Activated CD8-positive, alpha-beta T cell treated with anti-CD3 and anti-CD28 coated beads for 36 hours (primary cell): ENCODE measurements at regions not wholly inside any gene's neighbourhood (a gene's known extent, or its start where the extent isn't known, plus 50 kb on each side); places are given as distances from the start of the nearest gene placed in this dataset.

Experiments
- ATAC-seq: fragments of 200-7000 bp; cut with Tn5 transposase; one replicate; pipeline ENCODE4 v1.10.0; 2021; ENCODE audit warnings: mild to moderate bottlenecking, moderate library complexity
- CTCF ChIA-PET: fragments of 350-600 bp; sonication (Branson Sonifier 250); formaldehyde crosslinking; loops from one replicate; lab custom pipeline; 2021; ENCODE audit warnings: antibody characterized with exemption; lab: Charles Lee
- POLR2A ChIA-PET: fragments of 350-600 bp; sonication (Branson Sonifier 250); formaldehyde crosslinking; loops from one replicate; lab custom pipeline; 2021; ENCODE audit warnings: antibody characterized with exemption; lab: Charles Lee
- DNase-seq: peaks from one replicate; pipeline ENCODE4 v3.0.0-alpha.2; 2020
- H3K27ac Mint-ChIP-seq: one replicate; pipeline ENCODE4 v1.8.0; 2021; ENCODE audit warnings: mild to moderate bottlenecking, mixed read lengths
- H3K27me3 Mint-ChIP-seq: one replicate; pipeline ENCODE4 v1.8.0; 2021; ENCODE audit warnings: mixed read lengths
- H3K36me3 Mint-ChIP-seq: one replicate; pipeline ENCODE4 v1.8.0; 2021; ENCODE audit warnings: low read depth, mixed read lengths
- H3K4me1 Mint-ChIP-seq: one replicate; pipeline ENCODE4 v1.8.0; 2021; ENCODE audit warnings: low read depth, mixed read lengths
- H3K4me3 Mint-ChIP-seq: one replicate; pipeline ENCODE4 v1.8.0; 2021; ENCODE audit warnings: mild to moderate bottlenecking, moderate library complexity, mixed read lengths
- H3K9me3 Mint-ChIP-seq: one replicate; pipeline ENCODE4 v1.8.0; 2021; ENCODE audit warnings: mixed read lengths
- CTCF ChIP-seq: fragments of 200-600 bp; IDR thresholded peaks from one replicate; pipeline ENCODE4 v1.8.0; 2022; ENCODE audit warnings: antibody characterized with exemption, mild to moderate bottlenecking
- intact Hi-C: fragments of 100-400 bp; cut with micrococcal nuclease; formaldehyde crosslinking; loops from one replicate; pipeline ENCODE4 v1.10.0; 2022

DNA sequence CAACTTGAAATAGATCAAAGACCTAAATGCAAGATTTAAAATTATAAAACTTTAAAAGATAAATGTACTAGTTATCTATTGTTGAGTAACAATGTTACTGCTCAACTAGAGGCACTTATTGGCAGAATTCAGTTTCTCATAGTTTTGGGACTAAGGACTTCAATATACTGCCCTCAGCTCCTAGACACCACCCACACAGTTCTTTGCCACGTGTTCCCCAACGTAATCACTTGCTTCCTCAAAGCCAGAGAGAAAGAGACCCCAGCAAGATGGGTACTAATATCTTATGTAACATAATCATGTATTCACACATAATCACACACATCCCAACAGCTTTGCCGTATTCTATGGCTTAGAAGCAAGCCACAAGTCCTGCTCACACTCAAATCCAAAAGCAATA lies 50.3 kb upstream of the SLC22A16 start:
- intact Hi-C loops, result no loop called here
- ATAC-seq (no peak), DNase-seq (no peak)
- H3K36me3 Mint-ChIP-seq, result no peaks in the 10 kb centered on the region
- no peak overlapping the region for H3K4me3 Mint-ChIP-seq
- ChIA-PET POLR2A (no interaction called here), CTCF (interaction anchor here (1.0 to 4.2 kb wide), 7 partner anchors 11 to 421 kb away, joined by 3 to 25 read pairs (median 5); no protein-coding TSS in a partner anchor)
- H3K9me3 Mint-ChIP-seq, result no peaks in the 10 kb centered on the region
- H3K27ac Mint-ChIP-seq, result no peak overlapping the region
- peaks cover 6% of the 10 kb centered on the region for H3K4me1 Mint-ChIP-seq
- TF ChIP-seq CTCF, result no peak
- H3K27me3 Mint-ChIP-seq, result peaks cover 5% of the 10 kb centered on the region
